MM.1S (cell line): ENCODE measurements at regions not wholly inside any gene's neighbourhood (a gene's known extent, or its start where the extent isn't known, plus 50 kb on each side); places are given as distances from the start of the nearest gene placed in this dataset.

ENCODE experiments used
- DNase-seq: peaks from one replicate; pipeline ENCODE4 v3.0.0-alpha.2; 2015
- H2AFZ ChIP-seq: fragments of 300-600 bp; sonication (generic); 2 replicates; pipeline ENCODE4 v1.6.0; 2016; ENCODE audit warnings: antibody characterized with exemption, low read length
- H3F3A ChIP-seq: fragments of 300-600 bp; sonication (generic); 2 replicates; pipeline ENCODE4 v1.6.1; 2016; ENCODE audit warnings: mild to moderate bottlenecking, antibody characterized with exemption, low read length, moderate library complexity, mixed read lengths; ENCODE audit not compliant: insufficient read depth
- H3K27ac ChIP-seq: fragments of 300-600 bp; sonication (generic); 2 replicates; pipeline ENCODE4 v1.5.1; 2016; ENCODE audit warnings: mild to moderate bottlenecking, low read length
- H3K27me3 ChIP-seq: fragments of 300-600 bp; sonication (generic); replicated peaks from 2 replicates; pipeline ENCODE4 v1.6.0; 2016; ENCODE audit warnings: low read length; ENCODE audit not compliant: insufficient read depth
- H3K36me3 ChIP-seq: fragments of 300-600 bp; sonication (generic); replicated peaks from 2 replicates; pipeline ENCODE4 v1.6.1; 2016; ENCODE audit warnings: mild to moderate bottlenecking, low read length, mixed read lengths; ENCODE audit not compliant: insufficient read depth
- H3K4me1 ChIP-seq: fragments of 300-600 bp; sonication (generic); 2 replicates; pipeline ENCODE4 v1.6.1; 2016; ENCODE audit warnings: low read length, mixed read lengths
- H3K4me2 ChIP-seq: fragments of 300-600 bp; sonication (generic); 2 replicates; pipeline ENCODE4 v1.6.0; 2016; ENCODE audit warnings: low read depth, low read length
- H3K4me3 ChIP-seq: fragments of 300-600 bp; sonication (generic); 2 replicates; pipeline ENCODE4 v1.5.1; 2016; ENCODE audit warnings: low read length, mixed read lengths
- H3K79me2 ChIP-seq: fragments of 300-600 bp; sonication (generic); 2 replicates; pipeline ENCODE4 v1.6.1; 2016; ENCODE audit warnings: mixed run types, low read length, mixed read lengths
- H3K9ac ChIP-seq: fragments of 300-600 bp; sonication (generic); 2 replicates; pipeline ENCODE4 v1.6.1; 2016; ENCODE audit warnings: low read length, mixed read lengths
- H3K9me2 ChIP-seq: fragments of 300-600 bp; sonication (generic); replicated peaks from 2 replicates; pipeline ENCODE4 v1.6.1; 2016; ENCODE audit warnings: mild to moderate bottlenecking, low read length, mixed read lengths; ENCODE audit not compliant: insufficient read depth
- H3K9me3 ChIP-seq: fragments of 300-600 bp; sonication (generic); replicated peaks from 2 replicates; pipeline ENCODE4 v1.6.1; 2016; ENCODE audit warnings: mild to moderate bottlenecking, low read length, mixed read lengths; ENCODE audit not compliant: insufficient read depth
- H4K20me1 ChIP-seq: fragments of 300-600 bp; sonication (generic); 2 replicates; pipeline ENCODE4 v1.6.1; 2016; ENCODE audit warnings: mild to moderate bottlenecking, low read length, moderate library complexity, mixed read lengths; ENCODE audit not compliant: insufficient read depth
- CTCF ChIP-seq: fragments of 300-600 bp; sonication (generic); IDR thresholded peaks from 2 replicates; pipeline ENCODE4 v1.5.1; 2016; ENCODE audit warnings: antibody characterized with exemption, low read length, mixed read lengths
- EZH2 ChIP-seq: fragments of 300-600 bp; sonication (generic); optimal IDR thresholded peaks from 2 replicates; pipeline ENCODE3; 2017; ENCODE audit warnings: low read depth, mild to moderate bottlenecking, antibody characterized with exemption, low read length, mixed read lengths
- EZH2phosphoT487 ChIP-seq: fragments of 300-600 bp; sonication (generic); IDR thresholded peaks from 2 replicates; pipeline ENCODE4 v1.6.1; 2018; ENCODE audit warnings: antibody characterized with exemption, low read length

- H3K9me2 ChIP-seq = no peaks in the 10 kb centered on the region
Observed at GRCh38 chr7:125444864-125445263, 515.2 kb upstream of the POT1 start.

GRCh38 chr7:125436220-125436619 lies 506.6 kb upstream of the POT1 start:
- H3K4me2 ChIP-seq = no peak overlapping the region

More at GRCh38 chr7:125444864-125445263, 515.2 kb upstream of the POT1 start:
- Histone ChIP-seq H3K9me3 (no peaks in the 10 kb centered on the region), H3K36me3 (no peaks in the 10 kb centered on the region), H4K20me1 (no peaks in the 10 kb centered on the region), H3K9ac (no peak overlapping the region), H3K27me3 (no peaks in the 10 kb centered on the region), H3F3A (no peaks in the 10 kb centered on the region), H3K4me1 (no peaks in the 10 kb centered on the region), H3K4me3 (no peak overlapping the region), H2AFZ (no peak overlapping the region), H3K4me2 (no peak overlapping the region), H3K79me2 (no peaks in the 10 kb centered on the region), H3K27ac (no peak overlapping the region)
- DNase-seq = no peak
- TF ChIP-seq EZH2phosphoT487 (no peak), CTCF (no peak), EZH2 (no peak)

GRCh38 chr7:125431349-125431748 lies 501.7 kb upstream of the POT1 start:
- H3K36me3 ChIP-seq = no peaks in the 10 kb centered on the region
- no peaks in the 10 kb centered on the region for H3K79me2 ChIP-seq
- H3K9me2 ChIP-seq = no peaks in the 10 kb centered on the region
- TF ChIP-seq EZH2phosphoT487 (no peak), CTCF (no peak), EZH2 (no peak)
- H3K4me3 ChIP-seq = no peak overlapping the region
- DNase-seq = no peak
- no peak overlapping the region for H2AFZ ChIP-seq
- H3K4me1 ChIP-seq = no peaks in the 10 kb centered on the region
- H3K9me3 ChIP-seq = no peaks in the 10 kb centered on the region
- no peaks in the 10 kb centered on the region for H4K20me1 ChIP-seq
- no peaks in the 10 kb centered on the region for H3F3A ChIP-seq
- no peaks in the 10 kb centered on the region for H3K27me3 ChIP-seq
- H3K9ac ChIP-seq = no peak overlapping the region
- no peak overlapping the region for H3K4me2 ChIP-seq
- H3K27ac ChIP-seq = no peak overlapping the region

More at GRCh38 chr7:125436220-125436619, 506.6 kb upstream of the POT1 start:
- Histone ChIP-seq H3K4me3 (no peak overlapping the region), H2AFZ (no peak overlapping the region), H3K79me2 (no peaks in the 10 kb centered on the region), H3F3A (no peaks in the 10 kb centered on the region), H3K27me3 (no peaks in the 10 kb centered on the region), H3K36me3 (no peaks in the 10 kb centered on the region), H4K20me1 (no peaks in the 10 kb centered on the region), H3K9me2 (no peaks in the 10 kb centered on the region), H3K4me1 (no peaks in the 10 kb centered on the region), H3K27ac (no peak overlapping the region), H3K9me3 (no peaks in the 10 kb centered on the region), H3K9ac (no peak overlapping the region)
- TF ChIP-seq EZH2 (no peak), EZH2phosphoT487 (no peak), CTCF (no peak)
- no peak for DNase-seq
